GM19239 (cell line): ENCODE measurements at regions not wholly inside any gene's neighbourhood (a gene's known extent, or its start where the extent isn't known, plus 50 kb on each side); places are given as distances from the start of the nearest gene placed in this dataset.

Source experiments
- DNase-seq: peaks from one replicate; pipeline ENCODE4 v3.0.0; 2011; ENCODE audit warnings: low spot score; ENCODE audit not compliant: insufficient read length
- FAIRE-seq: peaks from 2 replicates; lab custom pipeline; 2011; peaks lifted over from hg19 to GRCh38; lab: Jason Lieb, UNC

- no peak for FAIRE-seq
- no peak for DNase-seq
Observed at GRCh38 chr7:67777119-67777518, 780.5 kb downstream of the TYW1 start.

- FAIRE-seq = no peak
Observed at GRCh38 chr7:67781841-67782240, 785.2 kb downstream of the TYW1 start.

GRCh38 chr7:67786021-67786420, 789.4 kb downstream of the TYW1 start:
- DNase-seq = no peak
- no peak for FAIRE-seq

More at GRCh38 chr7:67781841-67782240, 785.2 kb downstream of the TYW1 start:
- DNase-seq = no peak

GRCh38 chr7:67788669-67789068, 792.0 kb downstream of the TYW1 start:
- no peak for FAIRE-seq
- no peak for DNase-seq

- DNase-seq (no peak), FAIRE-seq (no peak)
Observed at GRCh38 chr7:67791918-67792317, 795.3 kb downstream of the TYW1 start.

GRCh38 chr7:67794544-67794943, 797.9 kb downstream of the TYW1 start:
- FAIRE-seq = no peak

GRCh38 chr7:67803789-67804188, 807.2 kb downstream of the TYW1 start:
- FAIRE-seq = no peak
- DNase-seq = no peak

More at GRCh38 chr7:67794544-67794943, 797.9 kb downstream of the TYW1 start:
- DNase-seq = no peak

GRCh38 chr7:67805921-67806471, 809.4 kb downstream of the TYW1 start:
- FAIRE-seq (no peak), DNase-seq (no peak)

- DNase-seq (no peak), FAIRE-seq (no peak)
Observed at GRCh38 chr7:67807826-67808225, 811.2 kb downstream of the TYW1 start.

- no peak for DNase-seq
- FAIRE-seq = no peak
Observed at GRCh38 chr7:67809586-67809985, 813.0 kb downstream of the TYW1 start.

- no peak for DNase-seq
- FAIRE-seq = no peak
Observed at GRCh38 chr7:67813621-67814292, 817.1 kb downstream of the TYW1 start.

- no peak for FAIRE-seq
Observed at GRCh38 chr7:67817481-67817880, 820.8 kb downstream of the TYW1 start.

GRCh38 chr7:67821116-67821515, 824.5 kb downstream of the TYW1 start:
- FAIRE-seq = no peak
- no peak for DNase-seq

More at GRCh38 chr7:67817481-67817880, 820.8 kb downstream of the TYW1 start:
- no peak for DNase-seq

- DNase-seq = no peak
- FAIRE-seq = no peak
Observed at GRCh38 chr7:67823345-67823744, 826.7 kb downstream of the TYW1 start.

GRCh38 chr7:67825356-67825755, 828.7 kb downstream of the TYW1 start:
- FAIRE-seq = no peak

GRCh38 chr7:67841896-67842295, 845.3 kb downstream of the TYW1 start:
- FAIRE-seq = no peak

More at GRCh38 chr7:67825356-67825755, 828.7 kb downstream of the TYW1 start:
- DNase-seq = no peak

GRCh38 chr7:67842571-67842970, 845.9 kb downstream of the TYW1 start:
- DNase-seq (no peak), FAIRE-seq (no peak)

More at GRCh38 chr7:67841896-67842295, 845.3 kb downstream of the TYW1 start:
- DNase-seq = no peak

GRCh38 chr7:67843001-67843565, 846.5 kb downstream of the TYW1 start:
- DNase-seq (no peak), FAIRE-seq (no peak)

- DNase-seq = no peak
- FAIRE-seq = no peak
Observed at GRCh38 chr7:67843615-67844014, 847.0 kb downstream of the TYW1 start.

- DNase-seq (no peak), FAIRE-seq (no peak)
Observed at GRCh38 chr7:67847092-67847787, 850.6 kb downstream of the TYW1 start.
